NOMO-1 treated with DMSO at 0.1 percent for 48 hours (cell line): ENCODE measurements at regions not wholly inside any gene's neighbourhood (a gene's known extent, or its start where the extent isn't known, plus 50 kb on each side); places are given as distances from the start of the nearest gene placed in this dataset.

ENCODE experiments used
- DNase-seq: peaks from one replicate; lab custom pipeline; 2025; ENCODE audit not compliant: unreplicated experiment; lab: John Stamatoyannopoulos, UW

GRCh38 chr3:157588386-157589060 lies 85.3 kb upstream of the VEPH1 start:
- no peak for DNase-seq

DNA sequence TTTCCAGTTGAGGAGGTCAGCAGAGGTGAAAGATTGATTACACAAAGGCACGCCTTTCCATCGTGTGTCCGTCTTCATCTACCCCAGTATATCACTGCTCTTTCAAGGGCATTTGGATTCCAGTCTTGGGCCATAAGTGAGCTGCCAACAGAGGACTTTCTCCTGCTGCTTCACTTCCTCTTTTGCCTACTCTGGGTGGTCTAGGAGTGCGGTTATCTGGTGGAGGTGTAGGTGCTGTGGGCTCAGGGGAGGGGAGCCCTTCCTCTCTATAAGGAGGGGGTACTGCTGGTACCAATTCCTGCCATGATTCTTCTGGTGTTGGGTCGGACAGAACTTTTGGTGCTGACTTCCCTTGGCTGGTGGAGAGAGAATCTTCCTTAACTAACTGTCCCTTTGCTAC lies 83.1 kb upstream of the VEPH1 start:
- peak; percentile 13 for DNase-seq

GRCh38 chr3:157585386-157585785 lies 82.2 kb upstream of the VEPH1 start:
- no peak for DNase-seq

- no peak for DNase-seq
Measured at GRCh38 chr3:157582637-157582973, 79.4 kb upstream of the VEPH1 start.

DNA sequence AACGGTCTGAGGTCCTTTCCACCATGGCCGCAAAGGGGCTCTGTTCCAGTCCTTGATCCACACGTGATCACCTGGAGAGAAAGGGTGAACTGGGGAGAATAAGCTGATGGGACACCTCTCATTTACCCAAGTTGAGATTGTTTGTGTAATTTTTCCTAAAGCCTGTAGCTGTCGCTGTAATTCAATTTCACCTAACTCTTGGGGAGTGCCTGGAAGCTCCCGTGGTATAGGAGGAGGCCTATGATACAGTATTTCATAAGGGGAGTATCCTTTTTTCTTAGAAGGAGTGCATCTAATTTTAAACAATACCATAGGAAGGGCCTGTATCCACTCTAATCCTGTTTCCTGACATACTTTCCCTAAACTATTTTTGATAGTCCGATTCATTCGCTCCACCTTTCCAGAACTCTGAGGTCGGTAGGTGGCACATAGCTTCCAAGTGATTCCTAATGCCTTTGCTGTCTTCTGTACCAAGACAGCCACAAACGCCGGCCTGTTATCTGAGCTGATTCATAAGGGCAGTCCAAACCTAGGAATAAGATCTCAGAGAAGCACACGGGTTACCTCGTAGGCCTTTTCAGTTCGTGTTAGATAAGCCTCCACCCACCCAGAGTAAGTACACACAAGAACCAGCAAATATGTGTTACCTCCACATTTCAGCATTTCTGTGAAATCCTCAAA lies 78.9 kb upstream of the VEPH1 start:
- DNase-seq, result peak; percentile 45

GRCh38 chr3:157581371-157581770 lies 78.2 kb upstream of the VEPH1 start:
- DNase-seq, result no peak

- DNase-seq, result no peak
Measured at GRCh38 chr3:157578181-157578580, 75.0 kb upstream of the VEPH1 start.

DNA sequence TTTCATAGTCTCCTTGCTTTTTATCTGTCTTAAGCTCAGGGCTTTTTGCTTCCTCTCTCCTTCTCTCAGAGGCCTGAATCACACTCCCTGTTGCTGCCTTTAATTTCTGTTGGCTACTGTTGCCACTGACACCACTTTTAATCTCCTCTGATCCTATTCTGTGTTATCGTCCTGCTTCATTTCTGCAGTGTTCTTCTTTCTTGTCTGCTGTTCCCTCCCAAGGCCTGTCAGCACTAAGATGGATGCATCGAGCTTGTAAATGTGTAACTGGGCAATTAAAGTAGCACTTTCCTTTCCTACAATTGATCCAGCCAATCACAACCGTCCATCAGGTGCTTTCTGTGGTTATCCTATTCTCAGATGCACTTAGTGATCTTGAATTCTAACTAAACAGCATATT lies 71.3 kb upstream of the VEPH1 start:
- DNase-seq, result no peak

- no peak for DNase-seq
Measured at GRCh38 chr3:157573780-157574378, 70.7 kb upstream of the VEPH1 start.

GRCh38 chr3:157573281-157573680 lies 70.1 kb upstream of the VEPH1 start:
- DNase-seq, result no peak

DNA sequence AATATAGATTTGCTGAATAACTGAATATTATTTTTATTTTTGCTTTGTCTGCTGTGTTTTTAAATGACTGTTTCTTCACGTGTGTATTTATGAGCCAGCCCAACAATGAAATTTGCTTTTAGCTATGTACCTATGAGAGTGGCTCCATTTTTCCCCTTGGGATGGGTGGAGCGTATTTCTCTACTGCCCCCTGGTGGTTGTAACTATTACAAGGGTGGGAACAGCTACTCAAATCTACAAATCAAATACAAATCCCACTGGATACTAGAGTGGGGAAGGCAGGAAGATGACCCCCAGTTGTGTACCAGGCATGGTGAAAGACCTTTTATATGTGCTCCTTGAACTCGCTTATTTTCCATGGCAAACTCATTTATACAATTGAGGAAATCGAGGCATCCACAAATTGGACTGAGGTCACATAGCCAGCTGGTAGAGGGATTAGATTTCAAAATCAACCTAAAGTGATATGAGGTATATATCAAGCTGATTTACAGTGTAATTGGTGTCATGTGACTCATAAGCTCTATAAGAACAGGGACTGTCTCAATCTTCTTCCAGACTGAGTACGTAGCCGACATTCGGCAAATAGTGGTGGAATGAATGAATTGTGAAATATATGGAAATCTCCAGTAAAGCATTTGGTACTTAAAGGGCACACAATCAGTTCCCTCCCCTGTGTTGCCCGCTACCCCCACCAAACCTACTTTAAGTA lies 69.5 kb upstream of the VEPH1 start:
- peak; percentile 24 for DNase-seq

DNA sequence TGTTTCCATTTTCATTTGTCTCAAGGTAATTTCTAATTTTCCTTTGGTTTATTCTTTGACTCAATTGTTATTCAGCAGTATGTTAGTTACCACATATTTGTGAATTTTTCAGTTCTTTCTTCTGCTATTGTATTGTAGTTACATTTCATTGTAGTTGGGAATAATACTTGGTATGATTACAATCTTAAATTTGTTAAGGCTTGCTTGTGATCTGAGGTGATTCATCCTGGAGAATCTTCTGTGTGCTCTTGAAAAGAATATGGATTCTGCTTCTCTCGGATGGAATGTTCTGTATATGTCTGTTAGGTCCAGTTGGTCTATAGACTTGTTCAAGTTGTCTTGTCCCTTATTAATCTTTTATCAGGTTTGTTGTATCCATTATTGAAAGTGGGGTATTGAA lies 63.4 kb upstream of the VEPH1 start:
- DNase-seq, result no peak

DNA sequence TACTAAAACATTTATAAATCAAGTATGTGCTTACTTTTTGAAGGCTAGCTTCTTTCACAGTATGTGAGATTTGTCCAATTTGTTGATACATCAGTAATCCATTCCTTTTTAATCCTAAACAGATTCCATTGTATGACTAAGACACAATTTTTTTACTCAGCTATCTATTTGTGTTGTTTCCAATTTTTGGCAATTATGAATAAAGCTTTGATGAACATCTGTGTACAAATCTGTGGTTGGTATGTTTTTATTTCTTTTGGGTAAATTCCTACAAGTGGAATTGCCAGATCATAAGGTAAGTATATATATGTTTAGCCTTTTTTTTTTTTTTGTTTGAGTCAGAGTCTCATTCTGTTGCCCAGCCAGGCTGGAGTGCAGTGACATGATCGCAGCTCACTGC lies 56.2 kb upstream of the VEPH1 start:
- DNase-seq, result no peak
